SK-N-MC (cell line): ENCODE measurements at regions not wholly inside any gene's neighbourhood (a gene's known extent, or its start where the extent isn't known, plus 50 kb on each side); places are given as distances from the start of the nearest gene placed in this dataset.

Source experiments
- EZH2 ChIP-seq: fragments of 200-600 bp; sonication (generic); IDR thresholded peaks from one replicate; pipeline ENCODE4 v1.6.1; 2017; ENCODE audit warnings: antibody characterized with exemption
- POLR2AphosphoS5 ChIP-seq: IDR thresholded peaks from 2 replicates; pipeline ENCODE4 v1.6.1; 2012; ENCODE audit warnings: mild to moderate bottlenecking, low read depth, low read length, borderline replicate concordance

DNA sequence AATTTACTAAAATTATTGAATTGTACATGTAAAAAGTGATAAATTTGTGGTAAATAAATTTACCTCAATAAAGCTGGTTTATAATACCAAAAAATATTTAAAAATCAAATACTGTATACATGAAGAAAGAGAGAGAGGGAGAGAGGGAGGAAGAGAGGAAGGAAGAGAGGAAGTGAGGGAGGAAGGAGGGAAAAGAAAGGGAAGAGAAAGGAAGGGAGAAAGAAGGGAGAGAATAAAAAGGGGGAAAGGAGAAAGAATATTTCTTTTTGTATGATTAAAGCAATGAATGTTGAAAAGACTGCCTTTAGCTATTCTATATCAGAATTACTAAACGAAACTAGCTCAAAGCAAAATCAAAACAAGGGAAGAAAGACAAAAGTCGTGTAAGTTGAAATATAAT is 150.0 kb downstream of the LRIG2 start:
- TF ChIP-seq EZH2: no peak
- TF ChIP-seq POLR2AphosphoS5: no peak
